ENCODE measurements at regions not wholly inside any gene's neighbourhood (a gene's known extent, or its start where the extent isn't known, plus 50 kb on each side); places are given as distances from the start of the nearest gene placed in this dataset.
A peak's percentile ranks its signal among the peaks of the same experiment; 100 is the strongest.
"Not testable (repeated sequence)": the region's sequence is repeated elsewhere in the genome, so short reads cannot be mapped to it uniquely, and the experiment has no call there.

DNA sequence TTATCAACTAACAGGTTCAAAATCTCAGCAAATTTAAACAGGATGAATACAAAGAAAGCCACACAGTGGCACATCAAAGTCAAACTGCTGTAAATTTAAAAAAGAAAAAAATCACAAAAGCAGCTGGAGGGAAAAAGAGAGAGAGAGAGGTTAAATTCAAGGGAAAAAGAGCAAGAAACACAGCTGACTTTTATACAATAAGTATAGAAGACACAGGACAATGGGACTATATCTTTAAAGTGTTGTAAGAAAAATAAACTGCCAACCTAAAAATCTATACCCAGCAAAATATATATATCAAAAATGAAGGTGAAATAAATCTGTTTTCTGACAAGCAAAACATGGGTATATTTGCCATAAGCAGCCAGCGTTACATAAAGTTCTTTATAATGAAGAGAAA lies 261.5 kb downstream of the TLE1 start:
- no peak for DNase-seq

DNA sequence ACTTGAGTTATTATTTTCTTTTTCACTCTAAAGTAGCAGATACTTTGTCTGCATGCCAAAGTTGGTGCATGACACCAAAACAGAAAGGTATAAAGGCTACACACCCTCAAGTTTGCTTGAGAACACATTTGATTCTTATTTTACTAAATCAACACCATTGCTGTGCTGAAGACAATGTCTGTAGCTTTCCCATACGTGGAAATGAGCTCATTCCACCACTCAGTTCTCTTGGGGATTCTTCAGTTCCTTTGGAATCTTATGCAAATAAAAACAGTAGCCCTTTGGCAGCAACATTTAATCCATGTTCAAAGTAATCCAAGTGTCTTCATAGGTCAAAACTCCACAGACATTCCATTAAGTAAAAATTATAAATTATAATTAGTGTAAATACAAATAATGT lies 264.9 kb downstream of the TLE1 start:
- no peak for DNase-seq

DNA sequence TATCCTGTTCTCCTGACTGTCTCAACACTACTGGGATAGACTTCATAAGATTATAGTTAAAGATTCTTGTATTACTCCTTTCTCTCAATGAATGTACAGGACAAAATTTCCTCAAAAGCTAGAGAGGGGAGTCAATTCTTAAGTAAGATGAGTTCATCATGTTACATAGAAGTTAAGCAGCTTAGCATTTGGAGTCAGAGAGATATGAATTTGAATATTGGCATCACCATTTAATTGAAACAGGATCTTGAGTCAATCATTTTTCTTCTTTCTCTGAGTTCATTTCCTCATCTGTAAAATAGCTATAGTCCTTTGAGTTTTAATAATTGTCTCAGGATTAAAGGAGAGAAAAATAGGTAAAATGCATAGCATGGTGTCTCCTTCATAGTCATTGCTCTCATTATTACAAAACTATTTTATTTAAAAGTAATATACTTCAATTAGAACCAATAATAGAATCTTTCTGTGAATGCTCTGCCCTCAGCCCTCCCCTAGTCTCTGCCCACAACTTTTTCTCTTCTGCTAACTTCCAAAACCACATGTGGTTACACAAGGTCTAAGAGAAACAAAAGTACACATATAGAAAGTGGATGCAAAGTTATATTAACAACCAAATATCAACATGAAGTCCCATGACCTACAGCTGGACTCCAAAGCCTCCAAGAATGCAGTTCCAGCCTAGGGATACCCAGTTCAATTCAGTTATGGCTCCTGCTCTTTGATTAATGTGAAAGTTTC lies 265.6 kb downstream of the TLE1 start:
- DNase-seq = no peak

DNA sequence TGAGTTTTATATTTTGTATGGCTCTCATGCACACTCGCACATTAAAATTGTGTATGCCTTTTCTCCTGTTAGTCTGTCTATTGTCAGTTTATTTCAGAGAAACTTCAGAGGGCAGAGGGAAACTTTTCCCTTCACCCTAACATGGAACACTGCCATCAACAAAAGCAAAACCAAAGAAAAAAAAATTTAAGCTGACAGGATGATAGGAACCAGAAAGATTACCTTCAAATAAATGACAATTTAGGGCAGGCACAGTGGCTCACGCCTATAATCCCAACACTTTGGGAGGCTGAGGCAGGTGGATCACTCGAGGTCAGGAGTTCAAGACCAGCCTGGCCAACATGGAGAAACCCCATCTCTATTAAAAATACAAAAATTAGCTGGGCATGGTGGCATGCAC lies 268.3 kb downstream of the TLE1 start:
- DNase-seq = not testable (repeated sequence)

DNA sequence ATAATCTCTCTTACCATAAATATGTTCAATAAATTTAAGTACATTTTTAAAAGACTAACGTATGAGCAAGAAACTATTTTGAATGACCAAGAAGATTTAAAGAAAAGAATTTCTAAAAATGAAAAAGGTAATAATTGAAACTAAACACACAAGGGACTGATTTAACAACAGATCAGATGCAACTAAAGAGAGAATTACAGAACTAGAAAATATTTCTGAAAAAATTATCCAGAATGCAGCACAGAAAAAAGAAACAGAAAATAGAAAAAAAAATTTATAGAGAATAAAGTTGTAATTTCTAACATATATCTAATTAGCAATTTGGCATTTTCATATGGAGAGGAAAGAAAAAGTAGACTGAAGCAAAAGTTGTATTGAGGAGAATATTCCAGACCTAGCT lies 269.3 kb downstream of the TLE1 start:
- no peak for DNase-seq

DNA sequence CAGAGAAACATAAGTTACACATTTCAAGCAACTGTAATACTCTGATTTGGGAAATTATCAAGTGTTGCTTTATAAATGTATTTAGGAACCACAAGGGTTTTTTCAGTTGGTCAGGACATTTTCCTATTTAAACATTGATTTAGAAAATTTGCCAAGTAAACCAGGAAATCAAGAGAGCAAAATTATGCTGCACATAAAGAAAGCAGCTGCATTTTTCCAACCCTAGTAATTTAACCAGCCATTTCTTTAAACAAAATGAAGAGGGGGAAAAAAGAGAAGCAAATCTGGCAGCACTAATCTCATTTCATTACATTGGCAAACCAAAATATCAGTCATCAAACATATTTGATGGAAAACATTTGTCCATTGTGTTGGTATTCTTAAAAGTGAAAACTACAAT lies 271.4 kb downstream of the TLE1 start:
- no peak for DNase-seq

DNA sequence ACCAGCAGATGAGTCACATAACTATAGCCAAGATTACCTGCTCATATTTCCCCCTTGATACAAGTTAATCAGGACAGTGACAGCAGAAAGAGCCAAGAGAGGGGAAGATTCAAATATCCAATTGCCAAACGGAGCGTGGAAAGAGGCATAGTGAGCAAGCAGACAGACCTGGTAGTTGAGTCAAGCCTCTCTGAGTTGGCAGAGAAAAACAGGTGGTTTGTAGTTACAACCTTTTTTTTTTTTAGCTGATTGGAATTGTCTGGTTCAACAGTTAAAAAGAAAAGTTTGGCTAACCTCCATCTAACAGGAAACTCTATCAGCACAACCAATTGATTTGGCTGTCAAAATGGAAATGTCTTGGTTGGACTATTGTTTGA lies 272.1 kb downstream of the TLE1 start:
- no peak for DNase-seq

DNA sequence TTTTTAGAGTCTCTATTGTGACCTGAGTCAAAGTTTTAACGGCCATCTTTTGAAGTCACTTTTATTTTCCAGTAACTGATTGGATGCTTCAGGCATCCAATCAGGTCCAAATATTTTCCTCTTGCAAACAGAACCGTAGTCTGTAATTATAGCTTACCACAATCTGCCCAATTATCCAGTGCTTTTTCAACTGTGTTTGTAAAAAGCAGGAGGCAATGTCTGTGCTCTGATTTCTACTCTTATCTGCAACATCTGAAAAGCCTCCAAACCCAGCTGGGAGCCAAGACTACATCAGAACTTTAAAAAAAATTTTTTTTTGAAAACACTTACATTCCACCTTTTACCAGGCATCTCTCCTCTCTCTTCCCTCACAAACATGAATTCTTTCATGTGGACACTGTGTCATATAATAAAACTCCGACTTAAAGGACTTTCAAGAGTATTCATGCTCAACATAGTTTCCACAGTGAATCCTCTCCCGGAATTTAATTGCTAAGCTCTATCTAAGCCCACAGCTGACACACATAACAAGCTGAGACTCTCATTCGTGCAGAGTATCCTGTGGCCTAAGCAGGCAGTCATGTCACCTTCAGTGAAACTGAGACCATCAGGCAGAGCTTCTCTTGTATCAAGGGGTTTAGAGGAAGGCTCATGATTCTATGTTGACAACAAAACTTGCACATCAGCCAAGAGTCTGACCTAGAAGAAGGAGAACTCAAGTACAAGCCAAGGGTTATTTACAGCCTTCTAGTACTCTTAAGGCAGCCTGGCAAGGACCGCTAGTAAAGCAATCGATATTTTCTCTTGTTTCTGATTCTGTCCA lies 272.7 kb downstream of the TLE1 start:
- DNase-seq = no peak

DNA sequence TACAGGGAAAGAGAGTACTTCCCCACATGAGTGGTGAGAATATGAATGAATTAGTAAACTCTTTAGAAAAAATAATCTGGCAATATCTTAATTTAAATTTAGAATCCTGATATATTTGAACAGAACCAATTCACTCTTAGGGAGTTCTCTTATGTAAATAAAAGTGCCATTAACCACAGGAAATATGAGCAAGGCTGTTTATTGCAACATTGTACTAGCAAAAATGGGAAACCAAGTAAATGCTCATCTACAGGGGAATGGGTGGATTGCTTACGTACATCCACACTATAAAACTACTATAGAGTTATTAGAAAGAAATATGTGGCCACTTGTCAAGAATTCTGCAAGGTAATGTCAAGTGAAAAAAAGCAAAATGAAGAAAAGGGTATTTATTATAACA lies 274.5 kb downstream of the TLE1 start:
- no peak for DNase-seq

DNA sequence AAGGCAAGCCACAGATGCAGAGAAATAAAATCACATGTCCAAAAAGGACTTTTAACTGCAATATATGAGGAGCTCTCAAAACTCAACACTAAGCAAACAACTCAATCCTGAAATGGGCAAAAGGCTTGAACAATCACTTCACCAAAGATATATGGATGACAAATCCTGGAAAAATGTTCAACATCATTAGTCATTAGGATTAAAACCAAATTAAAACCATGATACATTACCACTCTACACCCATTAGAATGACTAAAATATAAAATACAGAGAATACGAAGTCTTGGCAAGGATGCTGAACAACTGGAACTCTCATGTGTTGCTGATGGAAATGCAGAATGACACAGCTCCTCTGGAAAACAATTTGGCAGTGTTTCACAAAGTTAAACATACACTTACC lies 277.4 kb downstream of the TLE1 start:
- no peak for DNase-seq

DNA sequence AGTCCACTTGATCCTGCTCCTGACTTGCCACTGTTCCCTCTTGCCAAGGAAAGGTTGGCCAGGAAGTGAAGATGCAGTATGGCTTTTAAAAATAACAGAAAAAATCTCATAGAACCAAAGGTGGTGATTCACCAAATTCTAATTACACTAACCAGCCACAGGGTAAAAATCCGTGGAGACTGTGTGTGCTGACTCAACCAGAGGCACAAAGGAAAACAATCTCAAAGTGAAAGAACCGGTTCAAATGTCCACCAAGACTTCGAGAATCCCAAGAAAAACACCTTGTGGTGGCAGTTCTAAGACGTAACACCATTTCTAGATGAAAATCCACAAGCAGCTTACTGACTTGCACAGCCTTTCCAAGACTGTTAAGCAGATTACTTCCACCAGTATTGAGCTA lies 279.1 kb downstream of the TLE1 start:
- DNase-seq = no peak

DNA sequence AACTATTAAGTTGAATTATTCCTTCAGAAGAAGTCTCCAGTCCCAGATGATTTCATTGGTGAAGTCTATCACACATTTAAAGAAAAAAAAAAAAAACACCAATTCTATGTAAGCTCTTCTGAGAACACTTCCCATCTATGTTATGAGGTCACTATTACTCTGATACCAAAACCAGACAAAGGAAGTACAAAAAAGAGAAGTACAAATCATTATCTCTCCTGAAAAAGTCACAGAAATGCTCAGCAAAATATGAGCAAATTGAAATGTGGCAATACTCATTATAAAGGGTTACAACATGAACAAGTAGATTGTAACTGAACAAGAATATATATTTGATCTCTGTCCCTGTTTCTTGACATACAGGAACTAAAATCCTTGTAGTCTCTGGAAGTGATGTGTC lies 280.4 kb downstream of the TLE1 start:
- DNase-seq = no peak

DNA sequence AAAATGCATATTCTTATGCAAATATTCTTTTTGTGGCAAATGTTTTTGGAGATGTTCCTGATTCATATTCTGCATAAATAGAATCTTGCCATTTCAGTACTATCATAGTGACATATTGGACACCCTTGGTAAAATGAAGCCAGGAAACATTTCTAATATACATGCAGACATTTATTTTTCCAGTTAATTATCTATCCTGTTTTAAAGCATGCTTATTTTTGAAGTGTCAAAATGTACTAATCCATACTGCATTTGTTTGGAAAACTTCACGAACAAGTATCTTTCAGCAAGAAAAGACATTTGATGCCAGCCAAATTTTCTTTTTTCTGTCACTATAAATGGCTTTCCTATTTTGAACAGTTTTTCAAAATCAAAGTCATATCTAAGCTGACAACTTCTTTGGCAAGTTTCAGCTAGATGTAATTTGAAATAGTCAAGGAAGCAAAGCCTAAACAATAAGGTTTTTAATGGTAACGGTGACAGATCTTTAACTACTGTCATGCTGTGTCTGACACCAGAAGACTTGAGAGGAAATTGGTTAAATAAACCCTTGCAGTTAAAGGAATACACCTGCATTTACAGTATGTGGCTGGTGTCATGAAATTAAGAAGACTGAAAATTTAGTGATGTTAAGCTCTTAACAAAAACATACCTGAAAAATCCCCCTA lies 284.3 kb downstream of the TLE1 start:
- DNase-seq = no peak

DNA sequence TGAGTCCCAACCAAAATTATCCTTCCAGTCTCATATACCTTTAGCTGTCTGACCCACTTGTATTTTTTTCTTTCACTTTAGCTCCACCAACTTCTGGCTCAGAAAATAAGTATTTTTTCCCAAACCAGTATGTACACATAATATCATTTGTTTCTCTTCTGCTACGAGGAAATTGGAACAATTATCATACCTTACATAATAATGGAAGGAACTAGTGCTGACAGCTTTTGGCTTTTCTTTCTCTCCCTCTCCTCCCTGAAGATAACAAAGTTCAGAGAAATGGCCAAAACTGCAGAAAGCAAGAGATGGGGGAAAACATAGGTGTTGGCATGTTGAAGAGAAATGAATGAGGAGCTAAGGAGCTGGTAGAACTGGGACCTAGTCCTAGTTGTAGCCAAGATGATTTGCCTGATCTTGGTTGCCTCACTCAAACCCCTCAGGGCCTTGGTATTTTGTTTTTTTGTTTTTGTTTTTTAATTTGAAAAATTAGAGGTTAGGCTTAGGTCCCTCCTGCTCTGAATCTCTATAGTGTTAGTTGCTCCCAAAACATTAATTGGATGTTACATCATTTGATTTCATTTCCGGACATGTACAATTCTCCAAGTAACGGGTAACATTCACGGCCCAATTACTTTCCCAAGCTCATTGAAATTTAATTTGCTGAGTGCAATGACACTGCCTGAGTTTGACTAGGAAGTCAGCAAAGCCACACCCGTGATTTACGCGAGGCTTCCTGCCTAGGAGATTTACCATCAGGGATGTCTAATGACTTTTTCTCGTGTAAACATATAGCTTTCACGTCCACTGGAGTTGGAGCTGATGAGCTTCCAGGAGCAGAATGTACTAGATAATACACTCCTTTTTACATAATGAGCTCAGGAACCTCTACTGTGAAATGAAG lies 291.6 kb downstream of the TLE1 start:
- no peak for DNase-seq

DNA sequence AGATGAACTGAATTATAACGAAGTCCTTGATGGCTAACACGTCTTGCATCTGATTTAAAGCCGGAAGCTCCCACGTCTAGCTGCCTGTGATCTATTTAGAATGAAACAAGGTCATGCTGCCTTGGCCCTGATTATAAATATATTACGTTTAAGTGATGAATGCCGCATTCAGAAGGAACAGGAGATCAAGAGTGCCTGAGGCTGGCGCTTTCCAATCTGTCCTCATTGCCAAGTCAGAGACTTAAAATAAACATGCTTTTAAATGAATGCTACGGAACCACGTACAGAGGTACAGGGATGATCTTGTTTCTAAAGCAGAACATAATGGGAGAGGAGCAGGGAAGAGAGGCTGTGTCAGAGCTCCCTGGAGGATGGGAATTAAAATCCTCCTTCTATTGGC lies 292.8 kb downstream of the TLE1 start:
- DNase-seq = no peak

DNA sequence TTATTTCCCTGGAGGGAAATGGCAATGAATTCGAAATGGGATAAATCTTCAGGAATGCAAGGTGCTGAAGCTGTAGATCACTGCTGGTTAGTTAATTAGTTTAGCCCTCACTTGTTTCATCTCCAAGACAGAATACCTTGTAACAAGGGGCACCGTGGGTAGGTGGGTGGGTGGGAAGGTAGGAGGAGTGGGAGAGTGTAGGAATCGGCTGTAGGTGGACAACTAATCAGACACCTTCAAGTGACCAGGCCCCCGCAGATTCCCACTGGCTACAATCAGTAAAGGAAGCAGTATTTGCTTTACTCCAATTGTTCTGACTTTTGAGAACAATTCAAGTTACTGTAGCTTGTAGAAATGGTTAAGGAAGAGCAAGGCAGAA lies 293.7 kb downstream of the TLE1 start:
- DNase-seq = no peak

DNA sequence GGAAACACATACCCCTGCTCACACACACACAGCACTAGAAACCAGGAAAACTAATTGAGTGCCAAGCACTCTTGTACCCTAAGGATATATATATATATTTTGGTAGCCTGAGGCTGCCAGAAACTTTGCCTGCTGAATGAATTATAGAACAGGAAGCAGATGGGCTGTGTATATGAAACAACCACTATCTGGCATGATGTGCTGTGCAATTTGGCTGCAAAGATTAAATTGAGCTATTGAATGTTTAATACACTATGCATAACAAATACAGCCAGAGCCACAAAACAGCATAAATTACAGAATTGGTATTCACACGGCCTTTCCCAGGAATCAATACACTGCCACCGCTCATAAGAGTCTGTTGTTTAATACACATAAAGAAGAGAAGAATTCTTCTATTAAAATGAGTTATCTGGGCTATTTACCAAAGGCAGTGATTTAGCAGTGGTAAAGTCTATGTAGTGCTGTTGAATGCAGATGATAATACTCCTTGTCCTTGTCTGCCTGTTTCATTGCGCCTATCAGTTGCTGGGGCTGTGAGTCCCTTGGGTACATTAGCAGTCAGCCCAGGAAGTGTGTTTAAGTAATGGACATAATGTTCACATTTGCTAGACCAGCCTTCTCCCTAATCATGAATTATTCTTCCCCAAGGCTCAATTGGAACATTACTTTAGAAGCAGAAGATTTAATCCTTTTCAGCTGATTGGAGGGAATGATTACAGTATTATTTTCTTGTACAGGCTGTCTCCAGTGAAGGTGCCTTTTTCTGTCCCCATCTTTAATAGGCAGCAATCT lies 294.3 kb downstream of the TLE1 start:
- peak; percentile 22 for DNase-seq

DNA sequence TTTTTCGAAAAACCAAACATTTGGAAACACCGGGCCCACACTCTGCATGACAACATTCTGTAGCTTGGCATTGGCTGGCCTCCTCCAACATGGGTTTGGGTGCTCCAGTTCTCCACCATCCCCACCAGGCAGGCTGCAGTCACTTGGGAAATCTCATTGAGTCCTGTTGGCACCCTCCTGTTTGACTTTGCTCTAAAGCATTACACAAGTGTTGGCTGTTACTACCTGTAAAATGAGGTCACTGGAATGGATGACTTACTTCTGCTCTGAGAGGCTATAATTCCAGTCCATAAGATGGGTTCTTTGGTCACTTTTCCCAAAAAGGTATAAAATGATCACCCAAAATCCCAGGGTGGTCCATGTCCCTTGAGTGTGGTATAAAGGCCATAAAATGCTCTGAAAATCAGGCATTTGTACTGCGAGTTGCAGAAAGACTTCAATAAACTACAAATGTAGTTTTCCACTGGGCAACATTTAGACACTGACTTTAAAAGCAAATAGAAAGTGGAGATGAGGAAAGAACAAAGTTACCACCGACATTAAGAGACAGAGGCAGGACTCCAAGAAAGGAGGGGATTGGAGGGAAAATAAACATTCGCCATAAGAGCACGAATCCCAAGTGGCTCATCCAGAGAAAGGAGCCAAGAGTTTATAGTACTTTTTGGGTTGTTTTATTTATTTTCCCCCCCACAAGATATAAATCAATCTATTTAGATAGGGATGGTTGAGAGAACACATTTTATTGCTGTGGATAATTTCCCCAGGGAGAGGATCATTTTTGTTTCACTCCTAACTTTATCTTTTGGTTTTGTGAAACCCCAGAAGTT lies 295.1 kb downstream of the TLE1 start:
- no peak for DNase-seq

DNA sequence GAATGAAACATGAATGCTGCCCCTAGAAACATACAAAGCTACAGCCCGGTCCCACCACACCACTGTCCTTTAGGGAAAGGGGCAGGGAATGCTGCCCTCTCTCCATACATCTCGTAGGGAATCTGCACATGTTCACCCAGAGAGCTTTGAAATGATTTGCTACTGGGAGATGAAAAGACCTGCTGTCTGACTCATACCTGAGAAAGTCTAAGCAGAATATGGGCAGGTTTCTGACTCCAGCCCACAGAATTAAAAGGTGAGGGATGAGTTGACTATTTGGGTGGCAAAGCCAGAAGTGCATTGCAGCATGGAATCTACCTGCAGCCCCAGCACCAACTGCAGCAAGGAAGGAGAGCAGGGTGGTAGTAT lies 297.9 kb downstream of the TLE1 start:
- DNase-seq = no peak

DNA sequence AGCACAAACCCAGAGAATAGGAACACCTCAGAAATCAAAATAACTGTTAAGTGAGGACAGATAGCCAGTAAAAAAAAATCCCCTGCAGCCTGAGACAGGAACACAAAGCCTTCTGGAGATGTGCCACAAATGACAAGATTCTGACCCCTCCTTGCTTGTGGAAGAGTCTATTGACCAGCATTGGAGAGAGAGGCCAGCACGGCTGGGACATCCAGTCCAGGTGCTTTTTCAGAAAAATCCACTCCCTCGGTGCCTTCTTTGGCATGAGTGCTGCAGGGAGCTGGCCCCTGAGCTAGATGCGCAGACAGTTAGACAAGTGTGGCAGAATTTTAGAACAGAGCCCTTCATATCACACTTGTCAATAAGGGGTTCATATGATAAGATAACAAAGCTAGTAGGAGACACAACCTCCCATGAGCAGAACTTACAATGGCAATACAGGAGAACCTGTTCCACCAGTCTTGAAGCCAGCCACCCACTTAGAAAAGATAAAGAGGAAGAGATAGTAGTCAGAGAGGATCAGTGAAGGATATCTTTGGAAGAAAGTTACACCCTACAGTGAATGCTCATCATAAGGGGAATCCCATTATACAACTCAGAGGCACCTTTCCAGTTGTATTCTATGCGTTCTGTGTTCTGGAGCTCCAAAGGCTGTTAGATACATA lies 298.4 kb downstream of the TLE1 start:
- no peak for DNase-seq

DNA sequence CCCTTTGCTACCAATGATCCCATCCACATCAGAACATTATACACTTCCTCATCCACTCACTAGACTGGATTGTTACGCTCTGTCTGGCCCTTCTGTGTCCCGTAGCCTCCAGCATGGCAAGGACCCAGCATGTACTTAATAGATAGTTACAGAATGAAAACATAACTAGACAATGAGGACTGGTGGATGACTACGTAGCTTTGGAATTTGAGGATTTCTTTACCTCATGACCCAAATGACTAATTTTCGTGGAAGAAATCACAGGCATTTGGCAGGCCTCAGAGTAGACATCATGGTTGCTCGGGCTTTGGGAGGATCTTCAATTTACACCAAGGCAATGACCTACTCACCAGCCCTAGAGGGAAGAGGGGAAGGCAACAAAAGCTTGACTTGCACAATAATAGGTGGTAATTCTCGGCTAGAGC lies 299.8 kb downstream of the TLE1 start:
- no peak for DNase-seq
